BE2C (cell line): ENCODE measurements at regions not wholly inside any gene's neighbourhood (a gene's known extent, or its start where the extent isn't known, plus 50 kb on each side); places are given as distances from the start of the nearest gene placed in this dataset.
"Not testable (repeated sequence)": the region's sequence is repeated elsewhere in the genome, so short reads cannot be mapped to it uniquely, and the experiment has no call there.

Source experiments
- DNase-seq: peaks from one replicate; pipeline ENCODE4 v3.0.0-alpha.2; 2020
- H3K27me3 ChIP-seq: fragments of 250-450 bp; sonication (Bioruptor Pico); 2 replicates; pipeline ENCODE4 v1.5.1; 2020; ENCODE audit warnings: mild to moderate bottlenecking
- H3K36me3 ChIP-seq: fragments of 250-450 bp; sonication (Bioruptor Pico); 2 replicates; pipeline ENCODE4 v1.5.1; 2020; ENCODE audit warnings: mild to moderate bottlenecking
- H3K4me1 ChIP-seq: fragments of 250-450 bp; sonication (Bioruptor Pico); 2 replicates; pipeline ENCODE4 v1.5.1; 2020
- H3K4me3 ChIP-seq: 2 replicates; pipeline ENCODE4 v1.5.1; 2011; ENCODE audit warnings: low read depth, low read length
- H3K9me3 ChIP-seq: fragments of 250-450 bp; sonication (Bioruptor Pico); 2 replicates; pipeline ENCODE4 v1.5.1; 2020
- TF ChIP-seq, protein P1 (sequence below): IDR thresholded peaks from 2 replicates; pipeline ENCODE4 v1.5.1; 2012; ENCODE audit warnings: mild to moderate bottlenecking, low read depth, low read length

DNA sequence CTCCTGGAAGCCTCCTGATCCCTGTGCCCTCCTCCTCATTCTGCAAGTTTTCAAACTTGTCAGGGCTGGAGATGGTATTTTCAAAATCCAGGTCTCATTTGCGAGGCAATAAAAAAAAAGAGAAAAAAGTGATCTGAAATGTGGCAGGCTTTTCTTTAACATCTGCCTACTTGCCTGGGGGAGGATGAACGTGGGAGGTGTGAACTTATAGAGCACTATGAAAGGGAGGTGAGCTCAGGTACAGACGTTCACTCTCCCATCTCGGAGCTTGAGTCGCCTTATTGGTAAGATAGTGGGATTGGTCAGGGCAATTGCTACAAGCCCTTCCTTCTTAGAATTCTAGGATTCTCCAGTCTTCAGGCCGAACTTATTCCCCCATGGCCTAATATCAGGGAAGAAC is 104.8 kb upstream of the CADM1 start:
- TF ChIP-seq, protein P1, sequence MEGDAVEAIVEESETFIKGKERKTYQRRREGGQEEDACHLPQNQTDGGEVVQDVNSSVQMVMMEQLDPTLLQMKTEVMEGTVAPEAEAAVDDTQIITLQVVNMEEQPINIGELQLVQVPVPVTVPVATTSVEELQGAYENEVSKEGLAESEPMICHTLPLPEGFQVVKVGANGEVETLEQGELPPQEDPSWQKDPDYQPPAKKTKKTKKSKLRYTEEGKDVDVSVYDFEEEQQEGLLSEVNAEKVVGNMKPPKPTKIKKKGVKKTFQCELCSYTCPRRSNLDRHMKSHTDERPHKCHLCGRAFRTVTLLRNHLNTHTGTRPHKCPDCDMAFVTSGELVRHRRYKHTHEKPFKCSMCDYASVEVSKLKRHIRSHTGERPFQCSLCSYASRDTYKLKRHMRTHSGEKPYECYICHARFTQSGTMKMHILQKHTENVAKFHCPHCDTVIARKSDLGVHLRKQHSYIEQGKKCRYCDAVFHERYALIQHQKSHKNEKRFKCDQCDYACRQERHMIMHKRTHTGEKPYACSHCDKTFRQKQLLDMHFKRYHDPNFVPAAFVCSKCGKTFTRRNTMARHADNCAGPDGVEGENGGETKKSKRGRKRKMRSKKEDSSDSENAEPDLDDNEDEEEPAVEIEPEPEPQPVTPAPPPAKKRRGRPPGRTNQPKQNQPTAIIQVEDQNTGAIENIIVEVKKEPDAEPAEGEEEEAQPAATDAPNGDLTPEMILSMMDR = no peak
- no peaks in the 10 kb centered on the region for H3K27me3 ChIP-seq
- H3K4me3 ChIP-seq = no peak overlapping the region

DNA sequence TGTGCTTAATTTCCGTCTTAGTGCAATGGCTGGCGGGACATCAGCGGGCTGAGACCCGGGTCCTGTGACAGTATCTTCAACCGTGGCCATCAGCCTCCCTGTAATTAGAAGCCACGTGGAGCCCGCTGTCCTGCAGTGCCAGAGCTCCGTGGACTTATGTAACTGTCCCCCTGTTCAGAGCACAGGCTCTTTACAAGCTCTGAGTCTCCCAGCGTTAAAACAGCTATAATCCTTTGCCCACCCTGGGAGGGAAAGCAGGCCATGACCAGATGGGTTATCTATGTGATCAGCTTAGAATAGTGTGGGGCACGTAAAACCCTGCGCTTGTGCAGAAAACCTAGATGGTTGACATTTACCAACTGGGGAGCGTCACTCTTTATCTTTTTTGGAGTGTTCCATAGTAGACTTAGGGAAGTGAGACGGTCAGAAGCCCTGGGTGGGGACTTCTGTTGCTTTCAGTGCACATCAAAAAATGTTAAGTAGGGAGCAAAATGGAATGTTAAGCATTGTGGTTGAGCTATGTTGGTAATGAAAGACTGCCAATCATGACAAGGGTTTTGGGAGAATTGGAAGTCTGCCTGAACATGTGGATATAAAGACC is 103.5 kb upstream of the CADM1 start:
- peak; percentile 37 for DNase-seq
- TF ChIP-seq, protein P1 = no peak
- H3K9me3 ChIP-seq = no peaks in the 10 kb centered on the region
- peaks cover 23% of the 10 kb centered on the region for H3K4me1 ChIP-seq
- H3K27me3 ChIP-seq = no peaks in the 10 kb centered on the region
- no peaks in the 10 kb centered on the region for H3K36me3 ChIP-seq
- peak overlapping the region; percentile 21 for H3K4me3 ChIP-seq

More for the DNA sequence above, 104.8 kb upstream of the CADM1 start:
- H3K4me1 ChIP-seq = peaks cover 23% of the 10 kb centered on the region
- DNase-seq = no peak
- no peaks in the 10 kb centered on the region for H3K9me3 ChIP-seq
- H3K36me3 ChIP-seq = no peaks in the 10 kb centered on the region

DNA sequence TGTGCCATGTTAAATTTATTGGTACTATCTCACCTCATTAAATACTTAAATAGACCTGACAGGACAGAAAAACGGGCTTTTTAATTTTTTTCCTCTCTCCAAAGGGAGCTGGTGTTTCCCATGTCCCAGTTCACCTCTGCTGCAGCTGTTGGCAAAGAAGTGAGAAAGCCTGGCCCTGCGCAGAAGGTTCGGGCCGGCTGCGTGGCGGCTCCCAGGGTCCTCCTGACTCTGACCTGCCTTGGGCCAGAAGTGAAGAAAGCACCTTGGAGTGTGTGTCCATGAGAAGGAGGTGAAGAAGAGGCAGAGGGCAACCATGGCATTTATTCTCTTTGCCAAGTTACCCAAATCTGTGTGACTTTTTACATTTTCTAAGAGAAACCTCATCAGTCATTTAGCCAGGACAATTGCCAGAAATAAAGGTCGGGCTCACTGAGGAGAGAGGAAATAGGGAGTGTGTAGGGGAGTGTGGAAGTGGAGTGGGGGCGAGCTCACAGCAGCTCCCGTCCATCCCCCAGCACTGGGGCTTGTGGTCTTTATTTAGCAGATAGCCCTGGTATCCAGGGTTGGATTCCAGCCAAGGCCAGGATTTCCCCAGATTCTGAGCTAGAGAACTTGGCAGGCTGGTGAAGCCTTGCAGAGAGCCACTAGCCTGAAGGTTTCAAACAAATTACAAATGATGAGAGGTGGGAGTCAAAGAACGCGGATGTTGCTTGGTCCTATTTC is 102.4 kb upstream of the CADM1 start:
- peaks cover 23% of the 10 kb centered on the region for H3K4me1 ChIP-seq
- TF ChIP-seq, protein P1 = no peak
- H3K9me3 ChIP-seq = no peaks in the 10 kb centered on the region
- peak; percentile 87 for DNase-seq
- no peaks in the 10 kb centered on the region for H3K27me3 ChIP-seq
- H3K36me3 ChIP-seq = no peaks in the 10 kb centered on the region
- H3K4me3 ChIP-seq = peak overlapping the region; percentile 21; the same call in 1 of the 2 replicates

DNA sequence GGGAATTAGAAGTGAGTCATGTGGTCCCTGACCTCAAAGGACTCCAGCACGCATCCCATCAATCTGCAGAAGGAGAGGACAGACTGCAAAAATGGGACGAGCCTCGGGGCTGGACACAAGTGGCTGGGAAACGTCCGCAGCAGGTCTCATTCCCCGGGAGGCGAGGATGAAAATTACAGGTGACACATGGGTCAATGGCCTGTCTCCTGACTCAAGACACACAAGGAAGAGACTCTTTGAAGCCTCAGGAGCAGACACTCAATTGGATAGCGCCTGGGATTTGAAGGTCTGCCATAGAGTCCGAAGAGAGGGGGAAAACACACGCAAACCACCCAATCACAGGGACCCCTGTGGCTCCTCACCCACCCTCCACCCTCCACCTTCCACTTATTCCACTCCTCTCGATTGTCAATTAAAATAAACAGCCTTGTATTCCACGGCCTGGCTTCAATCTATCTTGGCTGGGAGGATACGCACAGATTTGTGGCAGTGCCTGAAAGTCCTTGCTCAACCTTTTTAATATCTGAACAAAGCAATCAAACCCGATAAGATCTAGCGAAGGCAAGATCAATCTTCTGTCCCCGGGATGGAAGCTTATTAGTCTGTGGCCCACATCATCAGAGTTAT is 101.8 kb upstream of the CADM1 start:
- no peak for DNase-seq
- Histone ChIP-seq H3K4me1 (peaks cover 23% of the 10 kb centered on the region), H3K9me3 (no peaks in the 10 kb centered on the region), H3K27me3 (no peaks in the 10 kb centered on the region), H3K4me3 (no peak overlapping the region), H3K36me3 (no peaks in the 10 kb centered on the region)
- TF ChIP-seq, protein P1 = no peak

DNA sequence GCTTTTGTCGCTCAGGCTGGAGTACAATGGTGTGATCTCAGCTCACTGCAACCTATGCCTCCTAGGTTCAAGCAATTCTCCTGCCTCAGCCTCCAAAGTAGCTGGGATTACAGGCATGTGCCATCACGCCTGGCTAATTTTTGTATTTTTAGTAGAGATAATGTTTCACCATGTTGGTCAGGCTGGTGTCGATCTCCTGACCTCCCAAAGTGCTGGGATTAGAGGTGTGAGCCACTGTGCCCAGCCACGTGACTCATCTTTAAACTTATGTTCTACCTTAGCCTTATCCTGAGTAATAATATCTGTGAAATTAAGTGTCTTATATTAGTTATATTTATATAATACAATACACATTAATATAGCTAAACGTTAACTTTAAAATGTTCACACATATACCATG is 101.2 kb upstream of the CADM1 start:
- H3K9me3 ChIP-seq, H3K36me3 ChIP-seq, DNase-seq, H3K4me3 ChIP-seq, H3K27me3 ChIP-seq: not testable (repeated sequence)
- H3K4me1 ChIP-seq = peaks cover 23% of the 10 kb centered on the region

DNA sequence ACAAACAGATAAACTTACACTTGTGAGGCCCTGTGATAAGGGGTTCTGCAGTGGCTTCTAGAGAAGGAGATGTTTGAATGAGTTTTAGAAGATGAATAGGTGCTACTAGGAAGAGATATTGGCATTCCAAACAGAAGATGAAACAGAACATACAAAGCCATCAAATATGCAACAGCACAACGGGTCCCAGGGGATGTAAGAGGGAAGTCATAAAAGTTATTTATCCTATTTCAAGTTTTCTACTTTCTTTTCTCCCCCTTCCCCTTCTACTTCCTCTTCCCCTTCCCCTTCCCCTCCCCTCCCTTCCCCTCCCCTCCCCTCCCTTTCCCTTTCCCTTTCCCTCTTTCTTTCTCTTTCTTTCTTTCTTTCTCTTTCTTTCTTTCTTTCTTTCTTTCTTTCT is 94.9 kb upstream of the CADM1 start:
- Histone ChIP-seq H3K27me3 (no peaks in the 10 kb centered on the region), H3K9me3 (no peaks in the 10 kb centered on the region), H3K4me1 (peaks cover 10% of the 10 kb centered on the region; the same call in 1 of the 2 replicates), H3K36me3 (no peaks in the 10 kb centered on the region), H3K4me3 (no peak overlapping the region)
- TF ChIP-seq, protein P1 = no peak
- no peak for DNase-seq
